ENCODE measurements at regions not wholly inside any gene's neighbourhood (a gene's known extent, or its start where the extent isn't known, plus 50 kb on each side); places are given as distances from the start of the nearest gene placed in this dataset.
"Not testable (repeated sequence)": the region's sequence is repeated elsewhere in the genome, so short reads cannot be mapped to it uniquely, and the experiment has no call there.

- Histone ChIP-seq H3K27ac (no peak overlapping the region), H3K9ac (no peak overlapping the region), H4K20me1 (no peaks in the 10 kb centered on the region), H3K27me3 (no peaks in the 10 kb centered on the region), H3K9me3 (replicated peaks in 1 of 11) (no peaks in the 10 kb centered on the region), H3K4me3 (no peak overlapping the region), H3K36me3 (no peaks in the 10 kb centered on the region), H3K4me1 (0 out of 20 replicates have a peak, but pooled peaks cover 0 to 4% (median 0%) of the 10 kb centered on the region in 10 experiments), H3K4me2 (no peak overlapping the region)
- TF ChIP-seq Cebpa-rat (IDR thresholded peaks at IDR 0.05), result no peak
Measured at GRCh38 chr3:162547321-162547720, 1050.7 kb downstream of the OTOL1 start.

GRCh38 chr3:162555761-162556160 is 1059.2 kb downstream of the OTOL1 start:
- TF ChIP-seq Cebpa-rat (IDR thresholded peaks at IDR 0.05), result no peak
- Histone ChIP-seq H3K36me3 (no peaks in the 10 kb centered on the region), H3K4me3 (no peak overlapping the region), H3K27ac (no peak overlapping the region), H3K9ac (no peak overlapping the region), H3K9me3 (replicated peaks in 1 of 11) (no peaks in the 10 kb centered on the region), H3K27me3 (no peaks in the 10 kb centered on the region), H4K20me1 (no peaks in the 10 kb centered on the region), H3K4me2 (no peak overlapping the region), H3K4me1 (no peaks in the 10 kb centered on the region)

GRCh38 chr3:162558016-162558415 is 1061.4 kb downstream of the OTOL1 start:
- H4K20me1 ChIP-seq, result no peaks in the 10 kb centered on the region
- H3K4me3 ChIP-seq, result no peak overlapping the region
- H3K4me1 ChIP-seq, result no peaks in the 10 kb centered on the region
- H3K4me2 ChIP-seq, result no peak overlapping the region
- no peaks in the 10 kb centered on the region for H3K36me3 ChIP-seq
- no peak overlapping the region for H3K9ac ChIP-seq
- no peaks in the 10 kb centered on the region for H3K27me3 ChIP-seq
- no peak overlapping the region for H3K27ac ChIP-seq
- TF ChIP-seq Cebpa-rat (IDR thresholded peaks at IDR 0.05), result no peak
- no peaks in the 10 kb centered on the region for H3K9me3 ChIP-seq (replicated peaks in 1 of 11)

GRCh38 chr3:162568706-162569105 is 1072.1 kb downstream of the OTOL1 start:
- H3K9ac ChIP-seq, result no peak overlapping the region
- H3K4me1 ChIP-seq, result no peaks in the 10 kb centered on the region
- H4K20me1 ChIP-seq, result no peaks in the 10 kb centered on the region
- H3K9me3 ChIP-seq (replicated peaks in 1 of 11), result no peaks in the 10 kb centered on the region
- H3K4me3 ChIP-seq, result no peak overlapping the region
- H3K36me3 ChIP-seq, result no peaks in the 10 kb centered on the region
- H3K27ac ChIP-seq, result no peak overlapping the region
- no peaks in the 10 kb centered on the region for H3K27me3 ChIP-seq
- TF ChIP-seq Cebpa-rat (IDR thresholded peaks at IDR 0.05), result no peak
- no peak overlapping the region for H3K4me2 ChIP-seq

- Histone ChIP-seq H3K4me1 (no peaks in the 10 kb centered on the region), H4K20me1 (no peaks in the 10 kb centered on the region), H3K36me3 (no peaks in the 10 kb centered on the region), H3K9ac (no peak overlapping the region), H3K27me3 (no peaks in the 10 kb centered on the region), H3K4me2 (no peak overlapping the region), H3K4me3 (no peak overlapping the region), H3K27ac (no peak overlapping the region), H3K9me3 (replicated peaks in 1 of 11) (peaks cover 0 to 1% (median 0%) of the 10 kb centered on the region in 11 experiments; a peak in 2 of 22 replicates)
- TF ChIP-seq Cebpa-rat (IDR thresholded peaks at IDR 0.05), result no peak
Measured at GRCh38 chr3:162569314-162569713, 1072.7 kb downstream of the OTOL1 start.

GRCh38 chr3:162584986-162585385 is 1088.4 kb downstream of the OTOL1 start:
- Histone ChIP-seq H3K9ac (no peak overlapping the region), H3K36me3 (no peaks in the 10 kb centered on the region), H3K4me2 (no peak overlapping the region), H3K4me1 (peaks cover 0 to 39% (median 2%) of the 10 kb centered on the region in 10 experiments; a peak in 7 of 20 replicates), H3K27ac (no peak overlapping the region), H3K4me3 (no peak overlapping the region), H3K27me3 (no peaks in the 10 kb centered on the region), H3K9me3 (replicated peaks in 1 of 11) (peaks cover 0 to 12% (median 0%) of the 10 kb centered on the region in 11 experiments; a peak in 4 of 22 replicates), H4K20me1 (no peaks in the 10 kb centered on the region)
- no peak for TF ChIP-seq Cebpa-rat (IDR thresholded peaks at IDR 0.05)

GRCh38 chr3:162586591-162586990 is 1090.0 kb downstream of the OTOL1 start:
- Histone ChIP-seq H3K4me2 (peak overlapping the region in 2 of 11 experiments; percentile 7 to 10; a peak in 2 of 22 replicates), H3K27me3 (no peaks in the 10 kb centered on the region), H4K20me1 (no peaks in the 10 kb centered on the region), H3K27ac (no peak overlapping the region), H3K9ac (no peak overlapping the region), H3K9me3 (replicated peaks in 1 of 11) (peaks cover 0 to 12% (median 0%) of the 10 kb centered on the region in 11 experiments; a peak in 4 of 22 replicates), H3K36me3 (no peaks in the 10 kb centered on the region), H3K4me3 (no peak overlapping the region), H3K4me1 (peaks cover 0 to 23% (median 2%) of the 10 kb centered on the region in 10 experiments; a peak in 7 of 20 replicates)
- TF ChIP-seq Cebpa-rat (IDR thresholded peaks at IDR 0.05), result no peak

GRCh38 chr3:162597226-162597625 is 1100.6 kb downstream of the OTOL1 start:
- H3K9ac ChIP-seq, result no peak overlapping the region

GRCh38 chr3:162598500-162598899 is 1101.9 kb downstream of the OTOL1 start:
- Histone ChIP-seq H3K4me2 (peak overlapping the region; percentile 48 to 78 (median 65); a peak in 21 of 22 replicates), H3K4me1 (peaks cover 15 to 66% (median 46%) of the 10 kb centered on the region in 10 experiments), H3K27ac (peak overlapping the region in 6 of 11 experiments; percentile 4 to 75 (median 62); a peak in 10 of 22 replicates), H3K9me3 (replicated peaks in 1 of 11) (peaks cover 0 to 23% (median 13%) of the 10 kb centered on the region in 11 experiments; a peak in 18 of 22 replicates), H3K9ac (0 out of 22 replicates have a peak overlapping the region, but pooled peaks of 2 of the 11 experiments have one; percentile 9 to 18)
- H3K27me3 ChIP-seq, H4K20me1 ChIP-seq, H3K4me3 ChIP-seq, H3K36me3 ChIP-seq: not testable (repeated sequence)

More at GRCh38 chr3:162597226-162597625, 1100.6 kb downstream of the OTOL1 start:
- H4K20me1 ChIP-seq, result no peaks in the 10 kb centered on the region
- peak overlapping the region in 3 of 11 experiments; percentile 17 to 75 (median 72); a peak in 3 of 22 replicates for H3K27ac ChIP-seq
- H3K27me3 ChIP-seq, result no peaks in the 10 kb centered on the region
- TF ChIP-seq Cebpa-rat (IDR thresholded peaks at IDR 0.05), result no peak
- peak overlapping the region in 6 of 11 experiments; percentile 48 to 78 (median 68); a peak in 13 of 22 replicates for H3K4me2 ChIP-seq
- H3K36me3 ChIP-seq, result no peaks in the 10 kb centered on the region
- H3K4me1 ChIP-seq, result peaks cover 15 to 64% (median 46%) of the 10 kb centered on the region in 10 experiments
- no peak overlapping the region for H3K4me3 ChIP-seq
- peaks cover 0 to 10% (median 7%) of the 10 kb centered on the region in 11 experiments; a peak in 15 of 22 replicates for H3K9me3 ChIP-seq (replicated peaks in 1 of 11)

GRCh38 chr3:162599742-162600141 is 1103.1 kb downstream of the OTOL1 start:
- peak overlapping the region in 4 of 11 experiments; percentile 61 to 75 (median 67); a peak in 8 of 22 replicates for H3K27ac ChIP-seq

More at GRCh38 chr3:162599742-162600141, 1103.1 kb downstream of the OTOL1 start:
- peak overlapping the region in 6 of 11 experiments; percentile 40 to 77 (median 62); a peak in 9 of 22 replicates for H3K4me2 ChIP-seq
- not testable (repeated sequence) for H3K27me3 ChIP-seq, H3K4me3 ChIP-seq, H3K36me3 ChIP-seq, H3K9ac ChIP-seq, H4K20me1 ChIP-seq
- H3K4me1 ChIP-seq, result peaks cover 15 to 66% (median 46%) of the 10 kb centered on the region in 10 experiments
- peaks cover 0 to 30% (median 15%) of the 10 kb centered on the region in 11 experiments; a peak in 18 of 22 replicates for H3K9me3 ChIP-seq (replicated peaks in 1 of 11)

Data from BLaER1 treated with 17β-estradiol and CSF1 and Interleukin-3, amounts not matched to agents 10 nM and 100 nM (cell line).